Hepatocyte (in vitro differentiated cells): ENCODE measurements at regions not wholly inside any gene's neighbourhood (a gene's known extent, or its start where the extent isn't known, plus 50 kb on each side); places are given as distances from the start of the nearest gene placed in this dataset.

Source experiments
- DNase-seq: peaks from one replicate; pipeline ENCODE4 v3.0.0-alpha.2; 2016; ENCODE audit warnings: low spot score
- H2AFZ ChIP-seq: fragments of 200-600 bp; sonication (generic); 2 replicates; pipeline ENCODE4 v1.6.0; 2016; ENCODE audit warnings: antibody characterized with exemption, mild to moderate bottlenecking
- H3K27ac ChIP-seq: fragments of 200-600 bp; sonication (generic); 2 replicates; pipeline ENCODE4 v1.5.1; 2016; ENCODE audit warnings: mild to moderate bottlenecking
- H3K27me3 ChIP-seq: fragments of 200-600 bp; sonication (generic); 2 replicates; pipeline ENCODE4 v1.6.1; 2016
- H3K36me3 ChIP-seq: fragments of 200-600 bp; sonication (generic); replicated peaks from 2 replicates; pipeline ENCODE4 v1.5.1; 2016; ENCODE audit warnings: low read depth; ENCODE audit not compliant: insufficient read depth
- H3K4me1 ChIP-seq: fragments of 200-600 bp; sonication (generic); 2 replicates; pipeline ENCODE4 v1.5.1; 2016; ENCODE audit warnings: mild to moderate bottlenecking, moderate library complexity; ENCODE audit not compliant: insufficient read depth
- H3K4me2 ChIP-seq: fragments of 200-600 bp; sonication (generic); 2 replicates; pipeline ENCODE4 v1.6.0; 2016
- H3K4me3 ChIP-seq: fragments of 200-600 bp; sonication (generic); 2 replicates; pipeline ENCODE4 v1.5.1; 2016; ENCODE audit warnings: mild to moderate bottlenecking
- H3K79me2 ChIP-seq: fragments of 200-600 bp; sonication (generic); 2 replicates; pipeline ENCODE4 v1.6.0; 2017; ENCODE audit warnings: mild to moderate bottlenecking
- H3K9me2 ChIP-seq: fragments of 200-600 bp; sonication (generic); replicated peaks from 2 replicates; pipeline ENCODE4 v1.6.0; 2017; ENCODE audit warnings: mild to moderate bottlenecking; ENCODE audit not compliant: insufficient read depth
- H3K9me3 ChIP-seq: fragments of 200-600 bp; sonication (generic); 2 replicates; pipeline ENCODE4 v1.5.1; 2016; ENCODE audit warnings: low read depth, mild to moderate bottlenecking
- H4K20me1 ChIP-seq: fragments of 200-600 bp; sonication (generic); 2 replicates; pipeline ENCODE4 v1.6.0; 2016; ENCODE audit warnings: mild to moderate bottlenecking; ENCODE audit not compliant: insufficient read depth, poor library complexity, severe bottlenecking
- CTCF ChIP-seq: fragments of 200-600 bp; sonication (generic); IDR thresholded peaks from 2 replicates; pipeline ENCODE4 v1.5.1; 2016; ENCODE audit warnings: antibody characterized with exemption, mild to moderate bottlenecking; ENCODE audit not compliant: poor library complexity
- EZH2 ChIP-seq: fragments of 200-600 bp; sonication (generic); IDR thresholded peaks from 2 replicates; pipeline ENCODE4 v1.6.1; 2016; ENCODE audit warnings: antibody characterized with exemption, mild to moderate bottlenecking, borderline replicate concordance
- EZH2phosphoT487 ChIP-seq: fragments of 200-600 bp; sonication (generic); IDR thresholded peaks from one replicate; pipeline ENCODE4 v1.6.1; 2018; ENCODE audit warnings: antibody characterized with exemption, mild to moderate bottlenecking, low read depth, moderate library complexity; ENCODE audit not compliant: unreplicated experiment, severe bottlenecking
- WGBS: methylation state at CpG from one replicate; pipeline ENCODE4 v1.1.6; 2016; ENCODE audit warnings: low lambda C conversion rate; ENCODE audit errors: missing lambda C conversion rate; 5-methylcytosine and 5-hydroxymethylcytosine counted together

GRCh38 chr6:156725712-156726111 lies 51.5 kb upstream of the ARID1B start:
- H2AFZ ChIP-seq: no peak overlapping the region
- H3K9me3 ChIP-seq: no peaks in the 10 kb centered on the region
- H3K27ac ChIP-seq: no peak overlapping the region
- H3K79me2 ChIP-seq: no peaks in the 10 kb centered on the region
- DNase-seq: no peak
- H3K4me2 ChIP-seq: no peak overlapping the region
- no peaks in the 10 kb centered on the region for H3K27me3 ChIP-seq
- peaks cover 12% of the 10 kb centered on the region for H3K4me1 ChIP-seq
- H3K36me3 ChIP-seq: no peaks in the 10 kb centered on the region
- no peak for TF ChIP-seq EZH2phosphoT487
- TF ChIP-seq EZH2: no peak
- no peak for TF ChIP-seq CTCF
- H4K20me1 ChIP-seq: no peaks in the 10 kb centered on the region
- H3K9me2 ChIP-seq: no peaks in the 10 kb centered on the region
- H3K4me3 ChIP-seq: no peak overlapping the region

- TF ChIP-seq EZH2 (no peak), EZH2phosphoT487 (no peak), CTCF (no peak)
- Histone ChIP-seq H3K4me1 (peaks cover 26% of the 10 kb centered on the region), H3K79me2 (no peaks in the 10 kb centered on the region), H3K4me3 (no peak overlapping the region), H3K4me2 (peak overlapping the region; percentile 78), H3K9me3 (no peaks in the 10 kb centered on the region), H4K20me1 (no peaks in the 10 kb centered on the region), H2AFZ (peak overlapping the region; percentile 34), H3K36me3 (no peaks in the 10 kb centered on the region), H3K27ac (peak overlapping the region; percentile 89), H3K9me2 (no peaks in the 10 kb centered on the region), H3K27me3 (no peaks in the 10 kb centered on the region)
- WGBS: 43% methylated on average over 17 of the region's 17 CpGs
- peak; percentile 57 for DNase-seq
Observed at GRCh38 chr6:156720691-156721685, 56.2 kb upstream of the ARID1B start.

- H3K4me1 ChIP-seq: peaks cover 26% of the 10 kb centered on the region
- DNase-seq: peak; percentile 96
- no peaks in the 10 kb centered on the region for H3K9me2 ChIP-seq
- no peaks in the 10 kb centered on the region for H3K79me2 ChIP-seq
- no peaks in the 10 kb centered on the region for H3K36me3 ChIP-seq
- H2AFZ ChIP-seq: peak overlapping the region; percentile 87
- TF ChIP-seq EZH2 (no peak), CTCF (no peak), EZH2phosphoT487 (no peak)
- H3K27ac ChIP-seq: peak overlapping the region; percentile 93
- no peak overlapping the region for H3K4me3 ChIP-seq
- H3K4me2 ChIP-seq: peak overlapping the region; percentile 78
- H3K9me3 ChIP-seq: no peaks in the 10 kb centered on the region
- no peaks in the 10 kb centered on the region for H4K20me1 ChIP-seq
- no peaks in the 10 kb centered on the region for H3K27me3 ChIP-seq
- WGBS: 19% methylated on average over 45 of the region's 50 CpGs
Observed at GRCh38 chr6:156719720-156720563, 57.2 kb upstream of the ARID1B start.
